Ishikawa (cell line): ENCODE measurements at regions not wholly inside any gene's neighbourhood (a gene's known extent, or its start where the extent isn't known, plus 50 kb on each side); places are given as distances from the start of the nearest gene placed in this dataset.
A peak's percentile ranks its signal among the peaks of the same experiment; 100 is the strongest.

Source experiments
- CEBPB ChIP-seq: IDR thresholded peaks from 2 replicates; pipeline ENCODE4 v1.6.1; 2012
- CREB1 ChIP-seq: IDR thresholded peaks from 2 replicates; pipeline ENCODE4 v1.6.1; 2012; ENCODE audit warnings: low read depth
- EGR1 ChIP-seq: IDR thresholded peaks from 2 replicates; pipeline ENCODE4 v1.6.1; 2012
- EP300 ChIP-seq: IDR thresholded peaks from 2 replicates; pipeline ENCODE4 v1.6.1; 2012; ENCODE audit warnings: borderline replicate concordance
- FOXM1 ChIP-seq: IDR thresholded peaks from 2 replicates; pipeline ENCODE4 v1.6.1; 2012; ENCODE audit warnings: low read depth, borderline replicate concordance
- NFIC ChIP-seq: IDR thresholded peaks from 2 replicates; pipeline ENCODE4 v1.6.1; 2012
- RAD21 ChIP-seq: IDR thresholded peaks from 2 replicates; pipeline ENCODE4 v1.6.1; 2012; ENCODE audit warnings: low read depth
- TAF1 ChIP-seq: IDR thresholded peaks from 2 replicates; pipeline ENCODE4 v1.6.1; 2012; ENCODE audit warnings: low read depth, mild to moderate bottlenecking
- TCF12 ChIP-seq: IDR thresholded peaks from 2 replicates; pipeline ENCODE4 v1.6.1; 2012; ENCODE audit warnings: low read depth
- TEAD4 ChIP-seq: IDR thresholded peaks from 2 replicates; pipeline ENCODE4 v1.6.1; 2012
- YY1 ChIP-seq: IDR thresholded peaks from 2 replicates; pipeline ENCODE4 v1.6.1; 2012; ENCODE audit warnings: low read depth
- ZBTB7A ChIP-seq: IDR thresholded peaks from 2 replicates; pipeline ENCODE4 v1.6.1; 2012; ENCODE audit warnings: low read depth
- TF ChIP-seq, protein P1 (sequence below): IDR thresholded peaks from 2 replicates; pipeline ENCODE4 v1.6.1; 2012
- TF ChIP-seq, protein P2 (sequence below): IDR thresholded peaks from 2 replicates; pipeline ENCODE4 v1.6.1; 2012; ENCODE audit warnings: low read depth, mild to moderate bottlenecking
- TF ChIP-seq, protein P3 (sequence below): IDR thresholded peaks from 2 replicates; pipeline ENCODE4 v1.6.1; 2012

DNA sequence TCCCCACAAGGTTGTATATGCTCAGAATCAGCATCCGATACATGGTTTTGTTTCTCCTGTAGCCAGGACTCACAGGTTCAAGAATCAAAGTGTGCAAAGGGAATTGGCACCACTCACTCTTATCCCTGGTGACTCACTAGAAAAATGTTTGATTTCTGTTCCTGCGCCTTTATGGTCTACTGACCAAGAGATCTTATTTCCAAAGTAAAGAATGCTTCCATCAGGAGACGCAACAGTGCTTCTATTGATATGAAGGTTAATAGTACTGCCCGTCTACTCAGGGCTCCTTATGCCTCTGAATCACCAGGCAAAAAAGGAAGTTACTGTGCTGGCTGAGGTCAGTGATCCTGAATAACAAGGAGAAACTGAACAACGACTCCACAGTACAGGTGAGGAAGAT, 1392.0 kb upstream of the PRMT6 start:
- TF ChIP-seq EGR1: no peak
- peak; percentile 95 for TF ChIP-seq EP300
- TF ChIP-seq TEAD4: peak; percentile 81
- TF ChIP-seq RAD21: peak; percentile 9
- TF ChIP-seq FOXM1: peak; percentile 86
- peak; percentile 43; the same call in 1 of the 2 replicates for TF ChIP-seq CEBPB
- no peak for TF ChIP-seq YY1
- peak; percentile 94 for TF ChIP-seq NFIC
- TF ChIP-seq, protein P1, sequence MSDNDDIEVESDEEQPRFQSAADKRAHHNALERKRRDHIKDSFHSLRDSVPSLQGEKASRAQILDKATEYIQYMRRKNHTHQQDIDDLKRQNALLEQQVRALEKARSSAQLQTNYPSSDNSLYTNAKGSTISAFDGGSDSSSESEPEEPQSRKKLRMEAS: peak; percentile 49; the same call in 1 of the 2 replicates
- peak; percentile 90 for TF ChIP-seq TCF12

DNA sequence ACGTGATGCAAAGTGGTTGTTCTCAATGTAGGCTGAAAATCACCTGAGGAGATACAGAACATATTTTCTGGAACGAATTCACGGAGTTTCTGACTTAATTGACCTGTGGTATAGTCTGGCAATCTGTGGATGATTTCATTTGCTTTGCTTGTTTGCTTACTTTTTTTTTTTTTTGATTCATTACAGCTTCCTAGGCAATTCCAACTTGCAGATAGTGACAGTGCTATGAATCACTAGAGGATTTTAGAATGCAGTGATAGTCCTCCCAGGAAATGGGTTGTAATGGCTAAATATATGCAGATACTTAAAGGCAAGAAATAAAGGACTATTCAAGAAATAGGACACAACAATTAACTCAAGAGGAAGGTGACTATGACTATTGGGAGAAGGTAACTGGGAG, 1378.1 kb upstream of the PRMT6 start:
- TF ChIP-seq TEAD4 (no peak), CREB1 (no peak), TAF1 (no peak), CEBPB (no peak), RAD21 (no peak), EP300 (no peak), EGR1 (no peak), YY1 (no peak), NFIC (no peak), ZBTB7A (no peak)
- TF ChIP-seq, protein P2, sequence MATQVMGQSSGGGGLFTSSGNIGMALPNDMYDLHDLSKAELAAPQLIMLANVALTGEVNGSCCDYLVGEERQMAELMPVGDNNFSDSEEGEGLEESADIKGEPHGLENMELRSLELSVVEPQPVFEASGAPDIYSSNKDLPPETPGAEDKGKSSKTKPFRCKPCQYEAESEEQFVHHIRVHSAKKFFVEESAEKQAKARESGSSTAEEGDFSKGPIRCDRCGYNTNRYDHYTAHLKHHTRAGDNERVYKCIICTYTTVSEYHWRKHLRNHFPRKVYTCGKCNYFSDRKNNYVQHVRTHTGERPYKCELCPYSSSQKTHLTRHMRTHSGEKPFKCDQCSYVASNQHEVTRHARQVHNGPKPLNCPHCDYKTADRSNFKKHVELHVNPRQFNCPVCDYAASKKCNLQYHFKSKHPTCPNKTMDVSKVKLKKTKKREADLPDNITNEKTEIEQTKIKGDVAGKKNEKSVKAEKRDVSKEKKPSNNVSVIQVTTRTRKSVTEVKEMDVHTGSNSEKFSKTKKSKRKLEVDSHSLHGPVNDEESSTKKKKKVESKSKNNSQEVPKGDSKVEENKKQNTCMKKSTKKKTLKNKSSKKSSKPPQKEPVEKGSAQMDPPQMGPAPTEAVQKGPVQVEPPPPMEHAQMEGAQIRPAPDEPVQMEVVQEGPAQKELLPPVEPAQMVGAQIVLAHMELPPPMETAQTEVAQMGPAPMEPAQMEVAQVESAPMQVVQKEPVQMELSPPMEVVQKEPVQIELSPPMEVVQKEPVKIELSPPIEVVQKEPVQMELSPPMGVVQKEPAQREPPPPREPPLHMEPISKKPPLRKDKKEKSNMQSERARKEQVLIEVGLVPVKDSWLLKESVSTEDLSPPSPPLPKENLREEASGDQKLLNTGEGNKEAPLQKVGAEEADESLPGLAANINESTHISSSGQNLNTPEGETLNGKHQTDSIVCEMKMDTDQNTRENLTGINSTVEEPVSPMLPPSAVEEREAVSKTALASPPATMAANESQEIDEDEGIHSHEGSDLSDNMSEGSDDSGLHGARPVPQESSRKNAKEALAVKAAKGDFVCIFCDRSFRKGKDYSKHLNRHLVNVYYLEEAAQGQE: no peak
- TF ChIP-seq, protein P1: no peak
- TF ChIP-seq, protein P3, sequence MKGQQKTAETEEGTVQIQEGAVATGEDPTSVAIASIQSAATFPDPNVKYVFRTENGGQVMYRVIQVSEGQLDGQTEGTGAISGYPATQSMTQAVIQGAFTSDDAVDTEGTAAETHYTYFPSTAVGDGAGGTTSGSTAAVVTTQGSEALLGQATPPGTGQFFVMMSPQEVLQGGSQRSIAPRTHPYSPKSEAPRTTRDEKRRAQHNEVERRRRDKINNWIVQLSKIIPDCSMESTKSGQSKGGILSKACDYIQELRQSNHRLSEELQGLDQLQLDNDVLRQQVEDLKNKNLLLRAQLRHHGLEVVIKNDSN: no peak

DNA sequence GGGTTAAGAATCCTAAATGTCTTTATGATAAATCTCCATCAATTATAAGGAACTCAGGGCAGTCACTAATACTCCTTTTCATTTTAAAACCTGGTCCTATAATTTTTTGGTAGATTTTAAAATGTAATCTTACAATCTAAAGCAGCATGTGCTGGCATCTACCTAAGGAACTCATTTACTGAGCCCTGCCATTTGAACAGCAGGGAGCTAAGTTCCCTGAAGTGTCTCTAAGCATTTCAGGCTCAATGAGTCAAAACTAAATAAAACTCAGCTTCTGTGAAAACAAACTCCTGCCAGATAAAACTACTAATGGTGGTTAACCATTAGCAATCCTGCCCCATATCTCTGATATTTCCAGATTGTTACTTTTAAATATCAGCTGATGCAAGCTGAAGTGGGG, 1371.8 kb upstream of the PRMT6 start:
- TF ChIP-seq, protein P1: no peak
- TF ChIP-seq NFIC: peak; percentile 66
- TF ChIP-seq TCF12: peak; percentile 34; the same call in 1 of the 2 replicates

DNA sequence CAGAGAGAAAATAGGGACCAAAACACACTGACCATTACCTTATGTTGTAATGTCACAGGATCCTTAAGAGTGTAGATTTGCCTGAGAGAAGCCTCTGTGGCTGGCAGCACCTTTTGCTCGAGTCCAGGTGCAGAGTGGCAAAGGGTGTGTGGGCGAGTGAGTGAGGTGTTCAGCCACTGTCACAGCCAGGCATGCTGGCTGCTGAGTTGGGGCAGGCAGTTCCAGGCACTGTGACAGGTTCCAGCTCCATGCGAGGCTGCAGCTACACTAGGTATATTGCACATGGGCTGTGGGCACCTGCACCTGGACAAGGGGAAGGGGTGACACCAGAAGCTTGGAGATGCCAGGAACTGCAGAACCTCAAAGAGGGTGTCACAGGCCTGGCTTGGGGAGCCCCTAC, 1370.4 kb upstream of the PRMT6 start:
- TF ChIP-seq, protein P1: no peak
- TF ChIP-seq NFIC (no peak), TAF1 (no peak), YY1 (no peak), CEBPB (no peak), EGR1 (no peak), TEAD4 (no peak)
- TF ChIP-seq, protein P2: no peak
- TF ChIP-seq, protein P3: no peak

DNA sequence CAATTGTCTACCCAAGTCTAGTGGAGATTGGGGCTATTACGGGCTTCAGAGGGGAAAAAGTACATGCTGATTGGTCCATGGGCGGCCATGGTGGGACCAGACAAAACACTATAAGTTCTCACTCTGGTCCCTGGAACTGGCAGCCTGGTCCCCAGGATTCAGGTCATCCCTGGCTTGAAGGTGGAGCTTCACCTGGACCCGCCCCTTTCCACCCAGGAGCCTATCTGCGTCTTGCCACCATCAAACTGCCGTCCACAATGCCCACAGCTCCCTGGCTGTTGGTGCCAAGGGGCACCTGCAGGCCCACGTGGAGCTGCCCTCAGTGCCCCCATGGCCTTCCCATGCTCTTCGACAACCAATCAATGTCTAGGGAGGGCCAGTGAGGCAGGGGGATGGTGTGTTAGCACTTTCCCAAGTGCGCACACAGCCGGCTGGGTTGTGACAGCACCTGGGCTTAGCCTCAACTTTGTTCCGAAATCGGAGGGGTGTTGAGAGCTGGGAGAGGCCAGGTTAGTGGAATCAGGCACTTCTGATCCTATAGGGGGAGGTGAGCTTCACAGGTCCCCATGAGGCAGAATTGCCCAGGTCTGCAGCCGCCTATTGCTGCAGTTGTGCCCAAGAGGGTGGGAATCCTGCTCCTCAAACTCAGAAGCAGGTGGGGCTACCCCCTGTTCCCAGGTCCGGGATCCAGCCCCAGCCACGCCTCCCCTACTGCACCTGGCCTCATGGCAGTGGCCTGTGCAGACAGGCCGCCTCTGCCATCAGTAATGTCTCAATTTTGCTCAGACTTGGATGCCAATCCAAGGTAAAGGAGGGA, 1369.4 kb upstream of the PRMT6 start:
- no peak for TF ChIP-seq EGR1
- TF ChIP-seq, protein P1: no peak

DNA sequence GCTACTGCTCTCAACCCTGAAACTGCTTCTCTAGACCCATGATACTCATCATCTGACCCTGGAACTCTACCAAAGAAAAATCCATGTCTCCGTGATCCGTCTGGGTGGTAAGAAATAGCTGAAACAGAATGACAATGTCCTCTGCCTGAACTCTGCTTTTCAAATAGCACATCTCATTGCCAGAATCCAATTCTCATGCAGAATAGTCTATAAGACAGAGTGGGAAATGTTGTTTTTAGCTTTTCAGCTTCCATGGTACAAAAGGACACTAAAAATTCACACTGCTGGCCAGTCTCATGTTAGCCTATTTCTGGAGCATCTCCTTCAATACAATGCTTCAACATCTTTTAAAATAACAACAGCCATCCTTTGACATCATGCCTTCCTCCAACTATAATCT, 1355.8 kb upstream of the PRMT6 start:
- TF ChIP-seq, protein P1: no peak
- TF ChIP-seq CREB1: no peak
- no peak for TF ChIP-seq EP300
- no peak for TF ChIP-seq TCF12
- no peak for TF ChIP-seq CEBPB
- TF ChIP-seq YY1: no peak
- TF ChIP-seq, protein P2: no peak
- TF ChIP-seq RAD21: no peak
- TF ChIP-seq, protein P3: no peak
- TF ChIP-seq ZBTB7A: no peak
- no peak for TF ChIP-seq NFIC
- TF ChIP-seq TAF1: no peak
- no peak for TF ChIP-seq TEAD4
- no peak for TF ChIP-seq FOXM1
- no peak for TF ChIP-seq EGR1
